Uterus (tissue), 2 donors: ENCODE measurements at regions not wholly inside any gene's neighbourhood (a gene's known extent, or its start where the extent isn't known, plus 50 kb on each side); places are given as distances from the start of the nearest gene placed in this dataset.

Experiments
- CTCF ChIP-seq, 4 experiments: fragments of 200-600 bp in 2 of 4; fragments of 450-650 bp in 2 of 4; sonication (generic) in 2 of 4; IDR thresholded peaks; one replicate each; pipeline ENCODE4 v1.5.1; 2016 to 2019; ENCODE audit warnings: antibody characterized with exemption in 4 of 4, mild to moderate bottlenecking in 2 of 4, moderate library complexity in 1 of 4
- POLR2A ChIP-seq, 2 donors: fragments of 450-650 bp; IDR thresholded peaks; one replicate each; pipeline ENCODE4 v1.6.1; 2016; ENCODE audit warnings: antibody characterized with exemption in 2 of 2, mild to moderate bottlenecking in 1 of 2, moderate library complexity in 1 of 2

GRCh38 chr12:98067795-98068194 is 447.6 kb upstream of the TMPO start:
- TF ChIP-seq CTCF (IDR thresholded peaks at IDR 0.05) (no peak), POLR2A (IDR thresholded peaks at IDR 0.05) (no peak)
